GM19043 (cell line): ENCODE measurements at regions not wholly inside any gene's neighbourhood (a gene's known extent, or its start where the extent isn't known, plus 50 kb on each side); places are given as distances from the start of the nearest gene placed in this dataset.
"Not testable (repeated sequence)": the region's sequence is repeated elsewhere in the genome, so short reads cannot be mapped to it uniquely, and the experiment has no call there.

Source experiments
- ATAC-seq: cut with Tn5 transposase; IDR thresholded peaks from one replicate; pipeline ENCODE4 v1.9.1; 2021; ENCODE audit warnings: low read depth; ENCODE audit not compliant: unreplicated experiment

GRCh38 chr20:19024296-19025035 is 188.0 kb upstream of the SLC24A3 start:
- no peak for ATAC-seq

- ATAC-seq: no peak
Measured at GRCh38 chr20:19025430-19026120, 186.9 kb upstream of the SLC24A3 start.

- peak; percentile 67 for ATAC-seq
Measured at GRCh38 chr20:19026121-19026878, 186.1 kb upstream of the SLC24A3 start.

- ATAC-seq: no peak
Measured at GRCh38 chr20:19026901-19027644, 185.4 kb upstream of the SLC24A3 start.

- ATAC-seq: no peak
Measured at GRCh38 chr20:19027971-19028370, 184.5 kb upstream of the SLC24A3 start.

- ATAC-seq: no peak
Measured at GRCh38 chr20:19041787-19042186, 170.7 kb upstream of the SLC24A3 start.

- no peak for ATAC-seq
Measured at GRCh38 chr20:19045371-19045770, 167.1 kb upstream of the SLC24A3 start.

GRCh38 chr20:19047040-19047950 is 165.1 kb upstream of the SLC24A3 start:
- no peak for ATAC-seq

GRCh38 chr20:19047951-19048296 is 164.5 kb upstream of the SLC24A3 start:
- ATAC-seq: no peak

GRCh38 chr20:19048995-19049501 is 163.4 kb upstream of the SLC24A3 start:
- ATAC-seq: no peak

- ATAC-seq: no peak
Measured at GRCh38 chr20:19049514-19049913, 162.9 kb upstream of the SLC24A3 start.

- ATAC-seq: no peak
Measured at GRCh38 chr20:19056909-19057308, 155.5 kb upstream of the SLC24A3 start.

GRCh38 chr20:19064788-19065187 is 147.7 kb upstream of the SLC24A3 start:
- ATAC-seq: not testable (repeated sequence)

- ATAC-seq: no peak
Measured at GRCh38 chr20:19067986-19068385, 144.5 kb upstream of the SLC24A3 start.

GRCh38 chr20:19070026-19070425 is 142.4 kb upstream of the SLC24A3 start:
- ATAC-seq: no peak

GRCh38 chr20:19070681-19071445 is 141.6 kb upstream of the SLC24A3 start:
- ATAC-seq: peak; percentile 48

GRCh38 chr20:19071446-19071725 is 141.1 kb upstream of the SLC24A3 start:
- no peak for ATAC-seq

GRCh38 chr20:19071902-19072498 is 140.4 kb upstream of the SLC24A3 start:
- no peak for ATAC-seq

- ATAC-seq: no peak
Measured at GRCh38 chr20:19072988-19073387, 139.5 kb upstream of the SLC24A3 start.
